HCT116 (cell line): ENCODE measurements at regions not wholly inside any gene's neighbourhood (a gene's known extent, or its start where the extent isn't known, plus 50 kb on each side); places are given as distances from the start of the nearest gene placed in this dataset.

ENCODE experiments used
- ATAC-seq: fragments of 200-7000 bp; cut with Tn5 transposase; 2 replicates; pipeline ENCODE4 v1.9.1; 2020; ENCODE audit warnings: mild to moderate bottlenecking, moderate library complexity
- BruUV-seq: library from RNA; stranded (reverse); fragments of 400-500 nt; replicated peaks from 2 replicates; lab custom pipeline; 2021; lab: Mats Ljungman, UMichigan
- CTCF ChIA-PET: fragments of 300-600 bp; sonication (Branson Sonifier 250); formaldehyde crosslinking; loops from one replicate; lab custom pipeline; 2021; ENCODE audit warnings: antibody characterized with exemption; lab: Charles Lee
- POLR2A ChIA-PET: fragments of 300-600, 350-600 bp; sonication (Branson Sonifier 250); formaldehyde crosslinking; loops from one replicate; lab custom pipeline; 2021; ENCODE audit warnings: antibody characterized with exemption; lab: Charles Lee
- RAD21 ChIA-PET, 2 experiments: fragments of 300-600 bp; sonication (Branson Sonifier 250); formaldehyde crosslinking; loops; one replicate each; lab custom pipeline; 2023; ENCODE audit warnings: low total read pairs in 2 of 2; ENCODE audit not compliant: uncharacterized antibody in 2 of 2, unreplicated experiment in 2 of 2, low non-redundant PET in 1 of 2; lab: Charles Lee
- DNase-seq: peaks from one replicate; pipeline ENCODE4 v3.0.0-alpha.2; 2010; ENCODE audit warnings: low read depth, low spot score
- H2AFZ ChIP-seq: fragments of 200-600 bp; shearing (Covaris generic), sonication (generic); 2 replicates; pipeline ENCODE4 v1.6.1; 2017; ENCODE audit warnings: low read depth, mixed run types, mixed read lengths, antibody characterized with exemption, low read length; ENCODE audit not compliant: poor library complexity, severe bottlenecking
- H3K27ac ChIP-seq: 2 replicates; pipeline ENCODE4 v1.5.1; 2012; ENCODE audit warnings: low read depth, low read length
- H3K27me3 ChIP-seq: fragments of 200-600 bp; sonication (generic); 2 replicates; pipeline ENCODE4 v1.6.1; 2016; ENCODE audit warnings: mixed run types, low read length, mixed read lengths; ENCODE audit not compliant: insufficient read depth
- H3K36me3 ChIP-seq, 2 experiments: fragments of 200-500 bp in 1 of 2; fragments of 200-600 bp in 1 of 2; sonication (Bioruptor generic) in 1 of 2; sonication (generic) in 1 of 2; 2 replicates each; pipeline versions ENCODE4 v1.5.1 to v1.6.1; 2014 to 2016; ENCODE audit warnings: low read length in 2 of 2, inconsistent platforms in 1 of 2, mixed read lengths in 1 of 2, mixed run types in 1 of 2; ENCODE audit not compliant: insufficient read depth in 2 of 2, control insufficient read depth in 1 of 2
- H3K4me1 ChIP-seq, 2 experiments: fragments of 200-600 bp in 1 of 2; sonication (generic) in 1 of 2; 2 replicates each; pipeline versions ENCODE4 v1.5.1 to v1.6.1; 2012 to 2017; ENCODE audit warnings: low read length in 2 of 2, inconsistent platforms in 1 of 2, mild to moderate bottlenecking in 1 of 2, mixed read lengths in 1 of 2, mixed run types in 1 of 2, moderate library complexity in 1 of 2; ENCODE audit not compliant: insufficient read depth in 2 of 2, control insufficient read depth in 1 of 2
- H3K4me2 ChIP-seq: fragments of 200-600 bp; sonication (generic); 2 replicates; pipeline ENCODE4 v1.6.1; 2017; ENCODE audit warnings: mixed run types, low read length, mixed read lengths
- H3K4me3 ChIP-seq, 2 experiments: fragments of 200-600 bp in 1 of 2; sonication (generic) in 1 of 2; replicated peaks in 1 of 2; 2 replicates each; pipeline ENCODE4 v1.5.1; 2011 to 2016; ENCODE audit warnings: low read length in 2 of 2, control low read depth in 1 of 2, low read depth in 1 of 2, mild to moderate bottlenecking in 1 of 2, mixed read lengths in 1 of 2, mixed run types in 1 of 2
- H3K79me2 ChIP-seq: fragments of 200-600 bp; sonication (generic); 2 replicates; pipeline ENCODE4 v1.6.1; 2017; ENCODE audit warnings: mild to moderate bottlenecking, mixed run types, low read length, moderate library complexity, mixed read lengths; ENCODE audit not compliant: insufficient read depth
- H3K9ac ChIP-seq: fragments of 200-600 bp; sonication (generic); 2 replicates; pipeline ENCODE4 v1.6.1; 2016; ENCODE audit warnings: low read length, mixed read lengths
- H3K9me2 ChIP-seq: fragments of 200-600 bp; sonication (generic), shearing (Covaris generic); 2 replicates; pipeline ENCODE4 v1.6.1; 2017; ENCODE audit warnings: mixed run types, mild to moderate bottlenecking, moderate library complexity; ENCODE audit not compliant: insufficient read depth
- H3K9me3 ChIP-seq, 2 experiments: fragments of 200-500 bp in 1 of 2; fragments of 200-600 bp in 1 of 2; sonication (Bioruptor generic) in 1 of 2; sonication (generic) in 1 of 2; 2 replicates each; pipeline ENCODE4 v1.6.1; 2014 to 2017; ENCODE audit warnings: low read length in 2 of 2, mixed read lengths in 2 of 2, inconsistent platforms in 1 of 2, low read depth in 1 of 2, mild to moderate bottlenecking in 1 of 2, mixed run types in 1 of 2, moderate library complexity in 1 of 2; ENCODE audit not compliant: control insufficient read depth in 1 of 2, insufficient read depth in 1 of 2
- H4K20me1 ChIP-seq: fragments of 200-600 bp; sonication (generic), shearing (Covaris generic); 2 replicates; pipeline ENCODE4 v1.6.1; 2017; ENCODE audit warnings: mixed run types, mild to moderate bottlenecking, moderate library complexity; ENCODE audit not compliant: insufficient read depth
- CBX3 ChIP-seq: IDR thresholded peaks from 2 replicates; pipeline ENCODE4 v1.6.1; 2012; ENCODE audit warnings: low read depth
- CEBPB ChIP-seq: IDR thresholded peaks from 2 replicates; pipeline ENCODE4 v1.6.1; 2012; ENCODE audit warnings: low read depth
- EGR1 ChIP-seq: IDR thresholded peaks from 2 replicates; pipeline ENCODE4 v1.6.1; 2012; ENCODE audit warnings: low read depth
- EZH2 ChIP-seq: fragments of 200-600 bp; sonication (generic); IDR thresholded peaks from 2 replicates; pipeline ENCODE4 v1.6.1; 2017; ENCODE audit warnings: antibody characterized with exemption, mixed run types
- EZH2phosphoT487 ChIP-seq: fragments of 200-600 bp; IDR thresholded peaks from 2 replicates; pipeline ENCODE4 v1.6.1; 2018; ENCODE audit warnings: antibody characterized with exemption, borderline replicate concordance
- JUND ChIP-seq: IDR thresholded peaks from 2 replicates; pipeline ENCODE4 v1.6.1; 2012
- POLR2A ChIP-seq: IDR thresholded peaks from 2 replicates; pipeline ENCODE4 v1.7.0; 2011; ENCODE audit warnings: borderline replicate concordance; ENCODE audit not compliant: insufficient read depth, insufficient read length; ENCODE audit errors: extremely low read depth
- POLR2AphosphoS5 ChIP-seq: IDR thresholded peaks from 2 replicates; pipeline ENCODE4 v1.6.1; 2011; ENCODE audit warnings: mild to moderate bottlenecking, low read depth, low read length, moderate library complexity
- RAD21 ChIP-seq: IDR thresholded peaks from 2 replicates; pipeline ENCODE4 v1.6.1; 2012; ENCODE audit warnings: low read depth, mild to moderate bottlenecking
- SIN3A ChIP-seq: IDR thresholded peaks from 2 replicates; pipeline ENCODE4 v1.6.1; 2012; ENCODE audit warnings: low read depth
- SP1 ChIP-seq: IDR thresholded peaks from 2 replicates; pipeline ENCODE4 v1.6.1; 2012; ENCODE audit warnings: low read depth
- TCF7L2 ChIP-seq: IDR thresholded peaks from 2 replicates; pipeline ENCODE4 v1.7.0; 2011; ENCODE audit warnings: borderline replicate concordance, inconsistent platforms; ENCODE audit not compliant: insufficient read depth, insufficient read length; ENCODE audit errors: extremely low read depth
- ZFX ChIP-seq: fragments of 450-650 bp; IDR thresholded peaks from 2 replicates; pipeline ENCODE4 v1.6.1; 2017
- ZNF274 ChIP-seq: fragments of 200-500 bp; sonication (Bioruptor generic); IDR thresholded peaks from 2 replicates; pipeline ENCODE4 v1.6.1; 2014; ENCODE audit warnings: mild to moderate bottlenecking, low read depth, low read length, inconsistent platforms
- intact Hi-C: fragments of 100-400 bp; cut with micrococcal nuclease; formaldehyde crosslinking; loops from 2 replicates; pipeline ENCODE4 v1.10.0; 2022
- TF ChIP-seq, protein P1 (sequence below): IDR thresholded peaks from 2 replicates; pipeline ENCODE4 v1.6.1; 2011; ENCODE audit warnings: mild to moderate bottlenecking, low read length, moderate library complexity; ENCODE audit not compliant: insufficient replicate concordance; ENCODE audit errors: extremely low read depth
- TF ChIP-seq, protein P2 (sequence below): IDR thresholded peaks from 2 replicates; pipeline ENCODE4 v1.6.1; 2012; ENCODE audit warnings: low read depth
- TF ChIP-seq, protein P3 (sequence below): IDR thresholded peaks from 2 replicates; pipeline ENCODE4 v1.6.1; 2012
- TF ChIP-seq, protein P4 (sequence below): IDR thresholded peaks from 2 replicates; pipeline ENCODE4 v1.6.1; 2012
- TF ChIP-seq, protein P5 (sequence below), 3 experiments: fragments of 200-600 bp in 1 of 3; sonication (generic) in 1 of 3; IDR thresholded peaks in 2 of 3; conservative IDR thresholded peaks in 1 of 3; 2 replicates each; pipeline ENCODE4 v1.5.1; 2012 to 2017; ENCODE audit warnings: low read depth in 2 of 3, low read length in 2 of 3, antibody characterized with exemption in 1 of 3, borderline replicate concordance in 1 of 3, control low read depth in 1 of 3, mild to moderate bottlenecking in 1 of 3, mixed read lengths in 1 of 3, mixed run types in 1 of 3, moderate library complexity in 1 of 3; ENCODE audit not compliant: insufficient read depth in 1 of 3

DNA sequence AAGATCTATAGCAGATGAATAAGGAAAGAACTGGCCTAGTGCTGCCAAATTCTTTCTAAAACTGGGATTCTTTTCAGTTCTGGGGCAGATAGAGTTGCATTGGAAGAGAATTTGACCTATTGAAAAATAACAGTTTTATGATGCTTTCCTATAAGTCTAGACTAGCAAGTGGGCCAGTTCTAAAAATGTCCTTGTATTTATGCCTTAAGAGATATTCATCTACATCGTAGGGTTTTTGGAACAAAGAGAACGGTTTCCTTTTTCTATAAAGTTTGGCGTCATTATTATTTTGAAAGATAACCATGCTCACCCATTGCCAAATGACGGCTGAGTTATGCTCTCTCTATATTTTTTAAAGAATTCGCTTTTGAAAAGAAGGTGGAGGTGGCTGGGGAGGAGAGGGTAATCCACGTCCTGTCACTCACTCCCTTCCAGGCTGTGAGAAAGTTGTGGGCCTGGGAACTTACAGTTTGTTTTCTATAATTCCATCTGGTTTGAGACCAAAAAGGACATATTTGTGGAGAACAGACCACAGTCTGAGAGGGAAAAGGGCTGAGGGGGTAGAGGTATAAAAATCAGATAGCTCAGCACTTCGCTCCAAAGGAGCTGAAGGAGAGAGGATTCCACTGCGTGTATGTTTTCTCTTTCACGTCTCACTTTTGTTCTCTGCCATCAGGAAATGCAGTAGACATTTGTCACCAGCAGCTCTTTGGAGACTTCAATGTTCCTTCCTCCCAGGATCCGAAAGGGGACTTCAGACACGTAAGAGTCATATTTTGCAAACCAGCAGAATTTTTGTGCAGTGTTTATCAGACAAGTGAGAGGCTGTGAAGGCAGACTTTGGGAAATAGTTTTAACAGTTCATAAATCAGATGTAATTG lies 281.9 kb upstream of the FN1 start:
- Histone ChIP-seq H3K36me3 (no peaks in the 10 kb centered on the region), H3K9me2 (no peaks in the 10 kb centered on the region; the same call in 1 of the 2 replicates), H3K4me1 (no peaks in the 10 kb centered on the region), H3K27ac (no peak overlapping the region), H3K27me3 (no peaks in the 10 kb centered on the region), H2AFZ (no peak overlapping the region), H3K9ac (no peak overlapping the region), H3K4me2 (no peak overlapping the region), H3K9me3 (no peaks in the 10 kb centered on the region), H3K4me3 (no peak overlapping the region), H3K79me2 (no peaks in the 10 kb centered on the region), H4K20me1 (no peaks in the 10 kb centered on the region)
- TF ChIP-seq, protein P1, sequence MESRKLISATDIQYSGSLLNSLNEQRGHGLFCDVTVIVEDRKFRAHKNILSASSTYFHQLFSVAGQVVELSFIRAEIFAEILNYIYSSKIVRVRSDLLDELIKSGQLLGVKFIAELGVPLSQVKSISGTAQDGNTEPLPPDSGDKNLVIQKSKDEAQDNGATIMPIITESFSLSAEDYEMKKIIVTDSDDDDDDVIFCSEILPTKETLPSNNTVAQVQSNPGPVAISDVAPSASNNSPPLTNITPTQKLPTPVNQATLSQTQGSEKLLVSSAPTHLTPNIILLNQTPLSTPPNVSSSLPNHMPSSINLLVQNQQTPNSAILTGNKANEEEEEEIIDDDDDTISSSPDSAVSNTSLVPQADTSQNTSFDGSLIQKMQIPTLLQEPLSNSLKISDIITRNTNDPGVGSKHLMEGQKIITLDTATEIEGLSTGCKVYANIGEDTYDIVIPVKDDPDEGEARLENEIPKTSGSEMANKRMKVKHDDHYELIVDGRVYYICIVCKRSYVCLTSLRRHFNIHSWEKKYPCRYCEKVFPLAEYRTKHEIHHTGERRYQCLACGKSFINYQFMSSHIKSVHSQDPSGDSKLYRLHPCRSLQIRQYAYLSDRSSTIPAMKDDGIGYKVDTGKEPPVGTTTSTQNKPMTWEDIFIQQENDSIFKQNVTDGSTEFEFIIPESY: no peak
- TF ChIP-seq SIN3A (no peak), CEBPB (no peak), EZH2 (no peak), RAD21 (no peak), TCF7L2 (no peak), POLR2A (no peak), SP1 (no peak), POLR2AphosphoS5 (no peak), ZFX (no peak), CBX3 (no peak), EGR1 (no peak), EZH2phosphoT487 (no peak), ZNF274 (no peak), JUND (no peak)
- TF ChIP-seq, protein P2, sequence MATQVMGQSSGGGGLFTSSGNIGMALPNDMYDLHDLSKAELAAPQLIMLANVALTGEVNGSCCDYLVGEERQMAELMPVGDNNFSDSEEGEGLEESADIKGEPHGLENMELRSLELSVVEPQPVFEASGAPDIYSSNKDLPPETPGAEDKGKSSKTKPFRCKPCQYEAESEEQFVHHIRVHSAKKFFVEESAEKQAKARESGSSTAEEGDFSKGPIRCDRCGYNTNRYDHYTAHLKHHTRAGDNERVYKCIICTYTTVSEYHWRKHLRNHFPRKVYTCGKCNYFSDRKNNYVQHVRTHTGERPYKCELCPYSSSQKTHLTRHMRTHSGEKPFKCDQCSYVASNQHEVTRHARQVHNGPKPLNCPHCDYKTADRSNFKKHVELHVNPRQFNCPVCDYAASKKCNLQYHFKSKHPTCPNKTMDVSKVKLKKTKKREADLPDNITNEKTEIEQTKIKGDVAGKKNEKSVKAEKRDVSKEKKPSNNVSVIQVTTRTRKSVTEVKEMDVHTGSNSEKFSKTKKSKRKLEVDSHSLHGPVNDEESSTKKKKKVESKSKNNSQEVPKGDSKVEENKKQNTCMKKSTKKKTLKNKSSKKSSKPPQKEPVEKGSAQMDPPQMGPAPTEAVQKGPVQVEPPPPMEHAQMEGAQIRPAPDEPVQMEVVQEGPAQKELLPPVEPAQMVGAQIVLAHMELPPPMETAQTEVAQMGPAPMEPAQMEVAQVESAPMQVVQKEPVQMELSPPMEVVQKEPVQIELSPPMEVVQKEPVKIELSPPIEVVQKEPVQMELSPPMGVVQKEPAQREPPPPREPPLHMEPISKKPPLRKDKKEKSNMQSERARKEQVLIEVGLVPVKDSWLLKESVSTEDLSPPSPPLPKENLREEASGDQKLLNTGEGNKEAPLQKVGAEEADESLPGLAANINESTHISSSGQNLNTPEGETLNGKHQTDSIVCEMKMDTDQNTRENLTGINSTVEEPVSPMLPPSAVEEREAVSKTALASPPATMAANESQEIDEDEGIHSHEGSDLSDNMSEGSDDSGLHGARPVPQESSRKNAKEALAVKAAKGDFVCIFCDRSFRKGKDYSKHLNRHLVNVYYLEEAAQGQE: no peak
- TF ChIP-seq, protein P3, sequence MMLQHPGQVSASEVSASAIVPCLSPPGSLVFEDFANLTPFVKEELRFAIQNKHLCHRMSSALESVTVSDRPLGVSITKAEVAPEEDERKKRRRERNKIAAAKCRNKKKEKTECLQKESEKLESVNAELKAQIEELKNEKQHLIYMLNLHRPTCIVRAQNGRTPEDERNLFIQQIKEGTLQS: no peak
- TF ChIP-seq, protein P4, sequence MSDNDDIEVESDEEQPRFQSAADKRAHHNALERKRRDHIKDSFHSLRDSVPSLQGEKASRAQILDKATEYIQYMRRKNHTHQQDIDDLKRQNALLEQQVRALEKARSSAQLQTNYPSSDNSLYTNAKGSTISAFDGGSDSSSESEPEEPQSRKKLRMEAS: no peak
- TF ChIP-seq, protein P5, sequence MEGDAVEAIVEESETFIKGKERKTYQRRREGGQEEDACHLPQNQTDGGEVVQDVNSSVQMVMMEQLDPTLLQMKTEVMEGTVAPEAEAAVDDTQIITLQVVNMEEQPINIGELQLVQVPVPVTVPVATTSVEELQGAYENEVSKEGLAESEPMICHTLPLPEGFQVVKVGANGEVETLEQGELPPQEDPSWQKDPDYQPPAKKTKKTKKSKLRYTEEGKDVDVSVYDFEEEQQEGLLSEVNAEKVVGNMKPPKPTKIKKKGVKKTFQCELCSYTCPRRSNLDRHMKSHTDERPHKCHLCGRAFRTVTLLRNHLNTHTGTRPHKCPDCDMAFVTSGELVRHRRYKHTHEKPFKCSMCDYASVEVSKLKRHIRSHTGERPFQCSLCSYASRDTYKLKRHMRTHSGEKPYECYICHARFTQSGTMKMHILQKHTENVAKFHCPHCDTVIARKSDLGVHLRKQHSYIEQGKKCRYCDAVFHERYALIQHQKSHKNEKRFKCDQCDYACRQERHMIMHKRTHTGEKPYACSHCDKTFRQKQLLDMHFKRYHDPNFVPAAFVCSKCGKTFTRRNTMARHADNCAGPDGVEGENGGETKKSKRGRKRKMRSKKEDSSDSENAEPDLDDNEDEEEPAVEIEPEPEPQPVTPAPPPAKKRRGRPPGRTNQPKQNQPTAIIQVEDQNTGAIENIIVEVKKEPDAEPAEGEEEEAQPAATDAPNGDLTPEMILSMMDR (IDR thresholded peaks at IDR 0.05 in 2 of 3, conservative IDR thresholded peaks at IDR 0.05 in 1 of 3; ENCODE audit: borderline replicate concordance in 1 of 3, insufficient read depth in 1 of 3, low read depth in 2 of 3, low read length in 2 of 3): no peak
- CTCF ChIA-PET: no interaction called here
- POLR2A ChIA-PET: no interaction called here
- intact Hi-C loops: no loop called here
- no peak for DNase-seq
- RAD21 ChIA-PET: no interaction called here
- ATAC-seq: no peak
- no TSS peak for BruUV-seq
